K562 (cell line): ENCODE measurements at regions not wholly inside any gene's neighbourhood (a gene's known extent, or its start where the extent isn't known, plus 50 kb on each side); places are given as distances from the start of the nearest gene placed in this dataset.
"Not testable (repeated sequence)": the region's sequence is repeated elsewhere in the genome, so short reads cannot be mapped to it uniquely, and the experiment has no call there.

Experiments used
- ATAC-seq: fragments of 200-7000 bp; cut with Tn5 transposase; 3 replicates; pipeline ENCODE4 v1.9.1; 2020; ENCODE audit warnings: moderate library complexity
- BruUV-seq: library from RNA; stranded (reverse); fragments of 400-500 nt; replicated peaks from 2 replicates; lab custom pipeline; 2021; lab: Mats Ljungman, UMichigan
- CTCF ChIA-PET: fragments of 300-600 bp; formaldehyde crosslinking; extraction: SDS; loops from one replicate; lab custom pipeline; 2021; ENCODE audit warnings: low intra/inter-chr PET ratio; lab: Yijun Ruan, JAX
- POLR2A ChIA-PET: fragments of 300-600, 350-650 bp; sonication (Branson Sonifier 250); formaldehyde crosslinking; extraction: SDS; loops from one replicate; lab custom pipeline; 2021; ENCODE audit warnings: antibody characterized with exemption, inconsistent platforms; lab: Yijun Ruan, JAX
- DNase-seq, 4 experiments: peaks; one replicate each; pipeline versions ENCODE4 v3.0.0 to v3.0.0-alpha.2; 2011 to 2018; ENCODE audit warnings: low spot score in 3 of 4, mixed read lengths in 3 of 4; ENCODE audit errors: extremely low read depth in 1 of 4
- FAIRE-seq: peaks from 2 replicates; lab custom pipeline; 2011; peaks lifted over from hg19 to GRCh38; lab: Jason Lieb, UNC
- H2AFZ ChIP-seq: 2 replicates; pipeline ENCODE4 v1.6.0; 2011; ENCODE audit warnings: low read depth, low read length, control low read depth, inconsistent platforms
- H3K27ac ChIP-seq: fragments of 200-600 bp; 3 replicates; pipeline ENCODE4 v1.8.0; 2011; ENCODE audit warnings: low read depth, mild to moderate bottlenecking, control low read depth, inconsistent platforms, low read length, moderate library complexity, mixed read lengths; ENCODE audit errors: extremely low read depth
- H3K27me3 ChIP-seq, 2 experiments: fragments of 300-600 bp in 1 of 2; 2 replicates in 1 of 2; 3 replicates in 1 of 2; pipeline versions ENCODE4 v1.6.0 to v1.8.0; 2011; ENCODE audit warnings: inconsistent platforms in 2 of 2, low read length in 2 of 2, mild to moderate bottlenecking in 1 of 2, mixed read lengths in 1 of 2, moderate library complexity in 1 of 2; ENCODE audit not compliant: control insufficient read depth in 2 of 2, insufficient read depth in 2 of 2
- H3K36me3 ChIP-seq: fragments of 300-600 bp; 3 replicates; pipeline ENCODE4 v1.8.0; 2011; ENCODE audit warnings: mild to moderate bottlenecking, low read length, inconsistent platforms; ENCODE audit not compliant: control insufficient read depth, insufficient read depth
- H3K4me1 ChIP-seq, 2 experiments: fragments of 200-600 bp in 1 of 2; replicated peaks in 1 of 2; 2 replicates in 1 of 2; 3 replicates in 1 of 2; pipeline versions ENCODE4 v1.5.1 to v1.8.0; 2011; ENCODE audit warnings: inconsistent platforms in 2 of 2, low read length in 2 of 2, mild to moderate bottlenecking in 1 of 2, mixed read lengths in 1 of 2, moderate library complexity in 1 of 2; ENCODE audit not compliant: control insufficient read depth in 2 of 2, insufficient read depth in 2 of 2
- H3K4me2 ChIP-seq: 2 replicates; pipeline ENCODE4 v1.6.1; 2011; ENCODE audit warnings: low read length, control low read depth, inconsistent platforms, mixed read lengths; ENCODE audit not compliant: insufficient read depth
- H3K4me3 ChIP-seq: fragments of 200-600 bp; sonication (generic), shearing (Covaris generic); 2 replicates; pipeline ENCODE4 v1.5.1; 2016; ENCODE audit warnings: control low read depth, inconsistent platforms
- H3K79me2 ChIP-seq: fragments of 200-600 bp; 3 replicates; pipeline ENCODE4 v1.8.0; 2011; ENCODE audit warnings: low read length, inconsistent platforms; ENCODE audit not compliant: control insufficient read depth, insufficient read depth
- H3K9ac ChIP-seq, 2 experiments: 2 replicates each; pipeline versions ENCODE4 v1.6.0 to v1.6.1; 2011; ENCODE audit warnings: low read depth in 2 of 2, low read length in 2 of 2, control low read depth in 1 of 2, inconsistent platforms in 1 of 2, mild to moderate bottlenecking in 1 of 2, mixed read lengths in 1 of 2; ENCODE audit not compliant: insufficient read depth in 1 of 2
- H3K9me1 ChIP-seq: one replicate; pipeline ENCODE4 v1.6.0; 2011; ENCODE audit warnings: inconsistent platforms, mild to moderate bottlenecking, low read length, moderate library complexity; ENCODE audit not compliant: control insufficient read depth, insufficient read depth
- H3K9me3 ChIP-seq: replicated peaks from 2 replicates; pipeline ENCODE4 v1.5.1; 2011; ENCODE audit warnings: low read depth, low read length, inconsistent platforms; ENCODE audit not compliant: control insufficient read depth, insufficient read depth
- H4K20me1 ChIP-seq: replicated peaks from 2 replicates; pipeline ENCODE4 v1.6.1; 2011; ENCODE audit warnings: low read length, inconsistent platforms, mixed read lengths; ENCODE audit not compliant: control insufficient read depth, insufficient read depth
- E2F3 ChIP-seq: fragments of 250-450 bp; sonication (Bioruptor Pico); IDR thresholded peaks from 2 replicates; pipeline ENCODE4 v1.4.0; 2020; ENCODE audit warnings: mild to moderate bottlenecking
- FOXK1 ChIP-seq: sonication (generic); formaldehyde crosslinking; IDR thresholded peaks from 2 replicates; pipeline ENCODE4 v1.8.0; 2022; ENCODE audit warnings: missing genetic modification reagents, mild to moderate bottlenecking, borderline replicate concordance
- MYBL2 ChIP-seq, 2 experiments: fragments of 450-650 bp in 1 of 2; sonication (generic) in 1 of 2; formaldehyde crosslinking in 1 of 2; IDR thresholded peaks; 2 replicates each; pipeline versions ENCODE4 v1.6.1 to v1.8.1; 2017 to 2022; ENCODE audit warnings: borderline replicate concordance in 1 of 2, inconsistent platforms in 1 of 2, low read depth in 1 of 2, mild to moderate bottlenecking in 1 of 2, missing genetic modification reagents in 1 of 2, moderate library complexity in 1 of 2
- NR3C1 ChIP-seq: sonication (generic); formaldehyde crosslinking; IDR thresholded peaks from 2 replicates; pipeline ENCODE4 v1.8.1; 2022; ENCODE audit warnings: missing genetic modification reagents
- ZNF24 ChIP-seq: fragments of 450-650 bp; IDR thresholded peaks from 2 replicates; pipeline ENCODE4 v1.6.1; 2016
- ZNF584 ChIP-seq: fragments of 200-800 bp; sonication (Bioruptor generic); IDR thresholded peaks from 2 replicates; pipeline ENCODE4 v1.6.1; 2016; ENCODE audit warnings: low read depth, mild to moderate bottlenecking, missing genetic modification characterization, missing compliant biosample characterization
- ZNF668 ChIP-seq: fragments of 250-450 bp; sonication (Bioruptor Pico); IDR thresholded peaks from 2 replicates; pipeline ENCODE4 v1.8.0; 2022; ENCODE audit warnings: mild to moderate bottlenecking, inconsistent platforms
- WGBS: fragments of 100-300 bp; shearing (Covaris generic); methylation state at CpG from one replicate; pipeline ENCODE4 v1.1.6; 2016; ENCODE audit warnings: low coverage, mixed read lengths; ENCODE audit not compliant: insufficient coverage; ENCODE audit errors: missing lambda C conversion rate; 5-methylcytosine and 5-hydroxymethylcytosine counted together
- in situ Hi-C: fragments of 300-500 bp; cut with MboI; formaldehyde crosslinking; loops from 4 replicates; pipeline ENCODE4 v1.15.0; 2018; ENCODE audit warnings: inconsistent platforms, mixed read lengths
- intact Hi-C: fragments of 100-400 bp; cut with micrococcal nuclease; formaldehyde crosslinking; loops from 2 replicates; pipeline ENCODE4 v1.14.2; 2022

GRCh38 chrX:19256986-19257385, 86.7 kb upstream of the PDHA1 start:
- Histone ChIP-seq H3K4me3 (no peak overlapping the region), H3K36me3 (no peaks in the 10 kb centered on the region), H3K4me1 (no peaks in the 10 kb centered on the region), H3K4me2 (no peak overlapping the region), H4K20me1 (no peaks in the 10 kb centered on the region), H3K9ac (no peak overlapping the region), H2AFZ (no peak overlapping the region), H3K9me3 (no peaks in the 10 kb centered on the region), H3K79me2 (no peaks in the 10 kb centered on the region), H3K27me3 (peaks cover 0 to 6% of the 10 kb centered on the region in 2 experiments; a peak in 2 of 5 replicates), H3K9me1 (no peaks in the 10 kb centered on the region), H3K27ac (no peak overlapping the region)
- no TSS peak for BruUV-seq
- CTCF ChIA-PET = no interaction called here
- in situ Hi-C loops = no loop called here
- WGBS = 2% methylated on average over 8 of the region's 8 CpGs
- FAIRE-seq (no peak), ATAC-seq (no peak), DNase-seq (no peak)
- intact Hi-C loops = no loop called here
- TF ChIP-seq ZNF668 (no peak), E2F3 (CRISPR knock-in tag) (no peak), ZNF24 (no peak), NR3C1 (CRISPR knock-in tag) (no peak), ZNF584 (CRISPR knock-in tag) (no peak), MYBL2 (IDR thresholded peaks at IDR 0.05; ENCODE audit: low read depth) (no peak), MYBL2 (CRISPR knock-in tag; IDR thresholded peaks at IDR 0.05; ENCODE audit: borderline replicate concordance) (no peak), FOXK1 (no peak)
- POLR2A ChIA-PET = no interaction called here

GRCh38 chrX:19261026-19261425, 82.7 kb upstream of the PDHA1 start:
- H4K20me1 ChIP-seq, intact Hi-C loops, BruUV-seq, ATAC-seq, H3K9ac ChIP-seq, H3K9me1 ChIP-seq, H3K9me3 ChIP-seq, H3K27ac ChIP-seq, H2AFZ ChIP-seq, H3K4me3 ChIP-seq, in situ Hi-C loops, CTCF ChIA-PET, DNase-seq, FAIRE-seq, H3K79me2 ChIP-seq, H3K27me3 ChIP-seq, H3K36me3 ChIP-seq, H3K4me1 ChIP-seq, H3K4me2 ChIP-seq: not testable (repeated sequence)
- POLR2A ChIA-PET = interaction anchor here (0.6 kb wide), 1 partner anchor 14 kb away, joined by 3 read pairs; no protein-coding TSS in a partner anchor
- 0% methylated on average over 1 of the region's 10 CpGs for WGBS
